ENCODE measurements at regions not wholly inside any gene's neighbourhood (a gene's known extent, or its start where the extent isn't known, plus 50 kb on each side); places are given as distances from the start of the nearest gene placed in this dataset.

DNA sequence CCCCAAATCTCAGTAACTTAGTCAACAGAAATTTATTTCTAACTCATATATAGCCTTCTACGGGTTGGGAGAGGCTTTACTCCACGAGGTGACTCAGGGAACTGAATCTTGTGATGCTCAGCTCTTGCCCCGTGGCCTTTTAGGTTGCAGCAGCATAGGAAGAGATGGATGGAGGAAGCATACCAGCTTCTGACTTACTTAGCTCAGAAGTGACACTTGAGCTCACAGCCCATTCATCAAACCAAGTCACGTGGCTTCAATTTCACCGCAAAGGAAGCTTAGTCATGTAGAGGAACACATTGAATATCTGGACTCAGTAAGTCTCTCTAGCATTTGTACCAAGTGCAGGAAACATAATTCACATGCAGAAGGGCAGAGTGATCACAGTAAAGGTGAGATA, 124.1 kb upstream of the KCNN2 start:
- TF ChIP-seq, protein P1, sequence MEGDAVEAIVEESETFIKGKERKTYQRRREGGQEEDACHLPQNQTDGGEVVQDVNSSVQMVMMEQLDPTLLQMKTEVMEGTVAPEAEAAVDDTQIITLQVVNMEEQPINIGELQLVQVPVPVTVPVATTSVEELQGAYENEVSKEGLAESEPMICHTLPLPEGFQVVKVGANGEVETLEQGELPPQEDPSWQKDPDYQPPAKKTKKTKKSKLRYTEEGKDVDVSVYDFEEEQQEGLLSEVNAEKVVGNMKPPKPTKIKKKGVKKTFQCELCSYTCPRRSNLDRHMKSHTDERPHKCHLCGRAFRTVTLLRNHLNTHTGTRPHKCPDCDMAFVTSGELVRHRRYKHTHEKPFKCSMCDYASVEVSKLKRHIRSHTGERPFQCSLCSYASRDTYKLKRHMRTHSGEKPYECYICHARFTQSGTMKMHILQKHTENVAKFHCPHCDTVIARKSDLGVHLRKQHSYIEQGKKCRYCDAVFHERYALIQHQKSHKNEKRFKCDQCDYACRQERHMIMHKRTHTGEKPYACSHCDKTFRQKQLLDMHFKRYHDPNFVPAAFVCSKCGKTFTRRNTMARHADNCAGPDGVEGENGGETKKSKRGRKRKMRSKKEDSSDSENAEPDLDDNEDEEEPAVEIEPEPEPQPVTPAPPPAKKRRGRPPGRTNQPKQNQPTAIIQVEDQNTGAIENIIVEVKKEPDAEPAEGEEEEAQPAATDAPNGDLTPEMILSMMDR (IDR thresholded peaks at IDR 0.05), result no peak
- TF ChIP-seq POLR2A (IDR thresholded peaks at IDR 0.05), result no peak
